ENCODE measurements at regions not wholly inside any gene's neighbourhood (a gene's known extent, or its start where the extent isn't known, plus 50 kb on each side); places are given as distances from the start of the nearest gene placed in this dataset.

DNA sequence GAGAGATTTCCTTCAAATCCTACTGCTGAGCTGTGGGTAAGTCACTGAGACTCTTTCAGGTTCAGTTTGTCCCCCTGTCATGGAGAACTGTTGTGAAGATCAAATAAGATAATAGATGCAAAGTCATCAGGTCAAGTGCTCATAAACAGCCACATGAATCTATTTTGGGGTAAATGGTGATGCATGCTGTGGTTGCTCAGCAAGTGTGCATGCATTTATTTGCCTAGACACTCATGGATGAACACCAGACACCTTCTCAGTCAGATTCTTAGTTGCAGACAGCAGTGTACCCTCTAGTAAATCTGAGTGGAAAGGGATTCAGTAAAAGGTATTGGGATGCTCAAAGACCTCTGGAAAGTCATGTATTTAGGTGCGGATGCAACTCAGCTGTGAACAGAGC is 168.0 kb upstream of the FOXA2 start:
- TF ChIP-seq, protein P1, sequence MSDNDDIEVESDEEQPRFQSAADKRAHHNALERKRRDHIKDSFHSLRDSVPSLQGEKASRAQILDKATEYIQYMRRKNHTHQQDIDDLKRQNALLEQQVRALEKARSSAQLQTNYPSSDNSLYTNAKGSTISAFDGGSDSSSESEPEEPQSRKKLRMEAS (IDR thresholded peaks at IDR 0.05; ENCODE audit: insufficient read depth, insufficient read length): no peak
- TF ChIP-seq MYC (IDR thresholded peaks at IDR 0.05; ENCODE audit: low read depth, low read length): no peak
- no peak for TF ChIP-seq POLR2A (IDR thresholded peaks at IDR 0.05; ENCODE audit: low read depth, low read length)
- TF ChIP-seq, protein P2, sequence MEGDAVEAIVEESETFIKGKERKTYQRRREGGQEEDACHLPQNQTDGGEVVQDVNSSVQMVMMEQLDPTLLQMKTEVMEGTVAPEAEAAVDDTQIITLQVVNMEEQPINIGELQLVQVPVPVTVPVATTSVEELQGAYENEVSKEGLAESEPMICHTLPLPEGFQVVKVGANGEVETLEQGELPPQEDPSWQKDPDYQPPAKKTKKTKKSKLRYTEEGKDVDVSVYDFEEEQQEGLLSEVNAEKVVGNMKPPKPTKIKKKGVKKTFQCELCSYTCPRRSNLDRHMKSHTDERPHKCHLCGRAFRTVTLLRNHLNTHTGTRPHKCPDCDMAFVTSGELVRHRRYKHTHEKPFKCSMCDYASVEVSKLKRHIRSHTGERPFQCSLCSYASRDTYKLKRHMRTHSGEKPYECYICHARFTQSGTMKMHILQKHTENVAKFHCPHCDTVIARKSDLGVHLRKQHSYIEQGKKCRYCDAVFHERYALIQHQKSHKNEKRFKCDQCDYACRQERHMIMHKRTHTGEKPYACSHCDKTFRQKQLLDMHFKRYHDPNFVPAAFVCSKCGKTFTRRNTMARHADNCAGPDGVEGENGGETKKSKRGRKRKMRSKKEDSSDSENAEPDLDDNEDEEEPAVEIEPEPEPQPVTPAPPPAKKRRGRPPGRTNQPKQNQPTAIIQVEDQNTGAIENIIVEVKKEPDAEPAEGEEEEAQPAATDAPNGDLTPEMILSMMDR (IDR thresholded peaks at IDR 0.05; ENCODE audit: extremely low read depth in 1 of 2, insufficient read depth in 1 of 2, low read depth in 1 of 2, low read length in 2 of 2): no peak
- TF ChIP-seq EZH2 (IDR thresholded peaks at IDR 0.05; ENCODE audit: borderline replicate concordance, low read depth, low read length, severe bottlenecking): no peak
- no peak for TF ChIP-seq GATA2 (IDR thresholded peaks at IDR 0.05; ENCODE audit: insufficient read depth, insufficient read length, low read depth, low read length)
- TF ChIP-seq JUN (IDR thresholded peaks at IDR 0.05; ENCODE audit: borderline replicate concordance, insufficient read depth, insufficient read length, low read depth): no peak
- no peak for TF ChIP-seq POLR2AphosphoS5 (IDR thresholded peaks at IDR 0.05; ENCODE audit: insufficient read depth, low read depth, low read length)
- TF ChIP-seq FOS (IDR thresholded peaks at IDR 0.05; ENCODE audit: borderline replicate concordance, insufficient read depth, low read length): no peak

All from endothelial cell of umbilical vein (primary cell).